Mesendoderm (in vitro differentiated cells): ENCODE measurements at regions not wholly inside any gene's neighbourhood (a gene's known extent, or its start where the extent isn't known, plus 50 kb on each side); places are given as distances from the start of the nearest gene placed in this dataset.

Source experiments
- DNase-seq: peaks from one replicate; pipeline ENCODE4 v3.0.0; 2013
- H2AK5ac ChIP-seq: 2 replicates; pipeline ENCODE4 v1.6.1; 2013; ENCODE audit warnings: low read length, inconsistent platforms
- H2BK120ac ChIP-seq: 2 replicates; pipeline ENCODE4 v1.6.1; 2013; ENCODE audit warnings: low read depth, mild to moderate bottlenecking, low read length, moderate library complexity, mixed read lengths
- H2BK15ac ChIP-seq: replicated peaks from 2 replicates; pipeline ENCODE4 v1.6.1; 2013; ENCODE audit warnings: low read depth, mild to moderate bottlenecking, moderate library complexity
- H2BK5ac ChIP-seq: 2 replicates; pipeline ENCODE4 v1.6.1; 2013; ENCODE audit warnings: low read length, inconsistent platforms
- H3K18ac ChIP-seq: 2 replicates; pipeline ENCODE4 v1.6.1; 2013; ENCODE audit warnings: mild to moderate bottlenecking, low read length, mixed read lengths
- H3K23ac ChIP-seq: one replicate; pipeline ENCODE4 v1.6.1; 2013; ENCODE audit warnings: low read length
- H3K27ac ChIP-seq: 2 replicates; pipeline ENCODE4 v1.5.1; 2013; ENCODE audit warnings: low read depth, mild to moderate bottlenecking, inconsistent platforms, low read length, moderate library complexity
- H3K27me3 ChIP-seq: 2 replicates; pipeline ENCODE4 v1.6.1; 2013; ENCODE audit warnings: low read length, control low read depth, mild to moderate bottlenecking, inconsistent platforms; ENCODE audit not compliant: insufficient read depth, poor library complexity
- H3K36me3 ChIP-seq: 2 replicates; pipeline ENCODE4 v1.6.1; 2013; ENCODE audit warnings: low read length, inconsistent platforms; ENCODE audit not compliant: control insufficient read depth, insufficient read depth
- H3K4ac ChIP-seq: one replicate; pipeline ENCODE4 v1.6.1; 2013; ENCODE audit warnings: low read depth, mild to moderate bottlenecking, low read length, moderate library complexity
- H3K4me1 ChIP-seq: 2 replicates; pipeline ENCODE4 v1.6.1; 2013; ENCODE audit warnings: low read depth, low read length, inconsistent platforms; ENCODE audit not compliant: control insufficient read depth
- H3K4me2 ChIP-seq: 2 replicates; pipeline ENCODE4 v1.6.1; 2013; ENCODE audit warnings: low read length
- H3K4me3 ChIP-seq: 2 replicates; pipeline ENCODE4 v1.5.1; 2013; ENCODE audit warnings: mild to moderate bottlenecking, low read length
- H3K56ac ChIP-seq: one replicate; pipeline ENCODE4 v1.6.1; 2013; ENCODE audit warnings: low read length
- H3K79me1 ChIP-seq: 2 replicates; pipeline ENCODE4 v1.6.1; 2013; ENCODE audit warnings: low read length, inconsistent platforms
- H3K79me2 ChIP-seq: 2 replicates; pipeline ENCODE4 v1.6.1; 2013; ENCODE audit warnings: mild to moderate bottlenecking, low read length; ENCODE audit not compliant: control insufficient read depth, insufficient read depth
- H3K9ac ChIP-seq: 2 replicates; pipeline ENCODE4 v1.6.1; 2013; ENCODE audit warnings: low read length, inconsistent platforms
- H4K5ac ChIP-seq: one replicate; pipeline ENCODE4 v1.6.1; 2013; ENCODE audit warnings: low read length
- H4K8ac ChIP-seq: one replicate; pipeline ENCODE4 v1.6.1; 2013; ENCODE audit warnings: low read depth, mild to moderate bottlenecking, control low read depth, low read length, moderate library complexity
- WGBS: extraction: QIAGEN DNeasy Blood & Tissue Kit; methylation state at CpG from one replicate; pipeline ENCODE4 v1.1.7; 2013; ENCODE audit warnings: low lambda C conversion rate, missing lambda C conversion rate; ENCODE audit not compliant: insufficient coverage; ENCODE audit errors: extremely low coverage; 5-methylcytosine and 5-hydroxymethylcytosine counted together

DNA sequence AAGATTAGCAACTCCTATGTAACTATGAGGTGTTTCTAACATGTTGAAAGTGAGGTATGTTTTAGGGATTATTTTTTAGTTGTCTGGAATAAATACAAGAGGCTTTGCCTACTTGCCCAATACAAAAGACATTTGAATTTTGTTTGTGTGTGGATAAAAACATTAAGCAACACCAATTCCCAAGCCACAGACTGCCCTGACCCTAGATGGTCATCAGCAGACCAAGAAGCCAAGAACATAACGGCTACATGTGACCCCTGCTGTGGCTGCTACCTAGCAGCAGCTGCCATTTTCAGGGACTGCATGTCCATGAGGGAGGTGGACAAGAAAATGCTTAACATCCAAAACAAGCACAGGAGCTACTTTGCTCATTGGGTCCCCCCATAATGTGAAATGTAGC, 70.5 kb upstream of the QRFPR start:
- Histone ChIP-seq H3K27ac (no peak overlapping the region), H3K4me1 (peaks cover 2% of the 10 kb centered on the region), H3K79me2 (no peaks in the 10 kb centered on the region), H3K36me3 (no peaks in the 10 kb centered on the region), H3K4ac (no peak overlapping the region), H3K9ac (no peak overlapping the region), H2BK15ac (no peak overlapping the region), H4K5ac (no peak overlapping the region), H3K79me1 (no peaks in the 10 kb centered on the region), H3K56ac (no peak overlapping the region), H2AK5ac (no peak overlapping the region), H3K27me3 (no peaks in the 10 kb centered on the region), H4K8ac (no peak overlapping the region), H3K4me3 (no peak overlapping the region), H2BK5ac (no peak overlapping the region), H2BK120ac (no peak overlapping the region), H3K18ac (no peak overlapping the region), H3K4me2 (no peak overlapping the region), H3K23ac (no peak overlapping the region)
- no CpG with 5 or more reads among the region's 1 CpG for WGBS
- no peak for DNase-seq

DNA sequence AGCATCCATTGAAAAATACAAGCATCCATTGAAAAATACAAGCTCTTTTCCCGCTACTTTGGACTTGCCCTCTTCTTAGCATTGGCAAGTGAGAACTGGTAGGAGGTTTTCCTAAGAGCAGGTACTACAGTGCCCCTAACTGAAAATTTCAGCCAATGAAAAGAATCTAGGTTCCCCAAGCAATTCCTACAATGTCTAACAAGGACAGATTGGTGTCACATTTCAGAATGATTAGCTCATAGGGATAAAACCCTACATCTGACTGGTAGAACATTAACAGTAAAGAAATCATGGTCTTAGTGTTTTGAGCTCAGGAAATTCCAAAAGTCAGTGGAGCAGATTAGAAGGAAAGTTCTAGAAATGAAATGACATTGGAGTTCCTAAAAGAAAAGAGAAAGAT, 68.6 kb upstream of the QRFPR start:
- no peak overlapping the region for H3K27ac ChIP-seq
- H4K8ac ChIP-seq = no peak overlapping the region
- no peak overlapping the region for H2AK5ac ChIP-seq
- no peak for DNase-seq
- H4K5ac ChIP-seq = no peak overlapping the region
- H3K56ac ChIP-seq = no peak overlapping the region
- no peak overlapping the region for H2BK5ac ChIP-seq
- H3K23ac ChIP-seq = no peak overlapping the region
- H2BK120ac ChIP-seq = no peak overlapping the region
- H3K36me3 ChIP-seq = no peaks in the 10 kb centered on the region
- no CpG with 5 or more reads among the region's 1 CpG for WGBS
- H3K79me1 ChIP-seq = no peaks in the 10 kb centered on the region
- H3K27me3 ChIP-seq = no peaks in the 10 kb centered on the region
- no peaks in the 10 kb centered on the region for H3K4me1 ChIP-seq
- no peak overlapping the region for H3K4ac ChIP-seq
- H3K9ac ChIP-seq = no peak overlapping the region
- H3K4me3 ChIP-seq = no peak overlapping the region
- no peaks in the 10 kb centered on the region for H3K79me2 ChIP-seq
- no peak overlapping the region for H3K18ac ChIP-seq
- no peak overlapping the region for H3K4me2 ChIP-seq
- no peak overlapping the region for H2BK15ac ChIP-seq

DNA sequence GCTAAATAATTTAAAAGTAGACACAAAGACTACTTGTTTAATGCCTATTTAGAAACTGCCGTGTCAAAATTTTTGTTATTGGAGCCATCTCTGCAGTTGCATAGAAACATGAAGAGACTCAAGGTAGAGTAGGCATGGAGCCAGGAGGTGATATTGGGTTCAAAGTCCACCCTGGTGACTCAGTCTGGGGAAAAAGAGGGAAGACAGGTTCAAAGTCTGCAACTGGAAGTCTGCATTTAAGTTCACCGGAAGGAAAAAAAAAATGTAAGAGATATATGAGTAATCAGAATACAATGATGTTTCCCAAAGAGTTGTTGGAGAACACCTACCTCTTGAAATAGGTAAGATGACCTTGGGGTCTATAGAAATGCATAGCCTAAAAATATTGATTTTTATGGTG, 67.4 kb upstream of the QRFPR start:
- Histone ChIP-seq H3K27me3 (no peaks in the 10 kb centered on the region), H2BK120ac (no peak overlapping the region), H3K27ac (no peak overlapping the region), H2BK15ac (no peak overlapping the region), H3K23ac (no peak overlapping the region), H3K79me2 (no peaks in the 10 kb centered on the region), H4K5ac (no peak overlapping the region), H3K56ac (no peak overlapping the region), H3K79me1 (no peaks in the 10 kb centered on the region), H4K8ac (no peak overlapping the region), H3K4me2 (no peak overlapping the region), H3K4me3 (no peak overlapping the region), H2BK5ac (no peak overlapping the region), H3K9ac (no peak overlapping the region), H3K18ac (no peak overlapping the region), H3K36me3 (no peaks in the 10 kb centered on the region), H2AK5ac (no peak overlapping the region), H3K4me1 (no peaks in the 10 kb centered on the region), H3K4ac (no peak overlapping the region)
- no peak for DNase-seq
- no CpG with 5 or more reads among the region's 2 CpGs for WGBS

DNA sequence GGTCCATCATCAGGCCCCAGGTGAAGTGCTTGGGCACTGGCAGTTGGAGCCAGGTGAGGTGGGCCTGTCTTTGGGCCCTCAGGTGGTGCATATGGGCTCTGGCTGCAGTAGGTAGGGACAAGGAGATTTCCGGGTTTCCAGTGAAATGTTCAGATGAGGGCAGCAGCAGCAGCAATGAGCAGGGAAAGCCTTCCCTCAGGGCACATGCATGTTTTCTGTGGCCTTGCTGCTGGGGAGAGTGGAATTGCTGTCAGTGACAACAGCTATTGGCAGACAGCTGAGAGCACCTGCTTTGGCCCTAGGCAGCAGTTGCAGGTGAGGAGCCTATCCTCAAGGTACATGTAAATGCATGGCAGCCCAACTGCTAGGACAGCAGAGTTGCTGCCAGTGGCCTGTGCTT, 58.9 kb upstream of the QRFPR start:
- DNase-seq = no peak
- no peak overlapping the region for H3K27ac ChIP-seq
- WGBS = no CpG with 5 or more reads among the region's 1 CpG

More for the DNA sequence above, 58.9 kb upstream of the QRFPR start:
- H3K4me3 ChIP-seq = no peak overlapping the region
- no peaks in the 10 kb centered on the region for H3K79me1 ChIP-seq
- H4K5ac ChIP-seq = no peak overlapping the region
- H2BK120ac ChIP-seq = no peak overlapping the region
- no peak overlapping the region for H3K23ac ChIP-seq
- H3K4me2 ChIP-seq = no peak overlapping the region
- no peak overlapping the region for H2BK5ac ChIP-seq
- H3K56ac ChIP-seq = no peak overlapping the region
- H3K4ac ChIP-seq = no peak overlapping the region
- H3K36me3 ChIP-seq = no peaks in the 10 kb centered on the region
- no peaks in the 10 kb centered on the region for H3K4me1 ChIP-seq
- H3K18ac ChIP-seq = no peak overlapping the region
- no peaks in the 10 kb centered on the region for H3K79me2 ChIP-seq
- no peak overlapping the region for H4K8ac ChIP-seq
- H2AK5ac ChIP-seq = no peak overlapping the region
- no peaks in the 10 kb centered on the region for H3K27me3 ChIP-seq
- H3K9ac ChIP-seq = no peak overlapping the region
- H2BK15ac ChIP-seq = no peak overlapping the region
